ENCODE measurements at regions not wholly inside any gene's neighbourhood (a gene's known extent, or its start where the extent isn't known, plus 50 kb on each side); places are given as distances from the start of the nearest gene placed in this dataset.
"Not testable (repeated sequence)": the region's sequence is repeated elsewhere in the genome, so short reads cannot be mapped to it uniquely, and the experiment has no call there.

DNA sequence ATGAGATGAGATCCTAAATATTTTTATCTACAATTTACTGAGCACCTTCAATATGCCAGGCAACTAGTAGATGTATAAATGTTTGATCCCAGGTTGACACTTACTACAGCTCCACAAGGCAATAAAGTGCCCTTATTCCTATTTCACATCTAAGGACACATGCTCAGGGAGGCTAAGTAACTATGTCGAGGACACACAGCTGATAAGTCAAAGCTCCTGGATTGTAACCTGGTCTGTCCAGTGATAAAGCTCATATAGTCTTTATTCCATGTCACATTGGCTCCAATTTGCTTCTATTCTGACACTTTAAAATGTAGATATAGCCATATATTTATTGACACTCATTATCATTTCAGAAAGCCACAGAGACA, 93.8 kb upstream of the BMAL1 start:
- DNase-seq = no peak

DNA sequence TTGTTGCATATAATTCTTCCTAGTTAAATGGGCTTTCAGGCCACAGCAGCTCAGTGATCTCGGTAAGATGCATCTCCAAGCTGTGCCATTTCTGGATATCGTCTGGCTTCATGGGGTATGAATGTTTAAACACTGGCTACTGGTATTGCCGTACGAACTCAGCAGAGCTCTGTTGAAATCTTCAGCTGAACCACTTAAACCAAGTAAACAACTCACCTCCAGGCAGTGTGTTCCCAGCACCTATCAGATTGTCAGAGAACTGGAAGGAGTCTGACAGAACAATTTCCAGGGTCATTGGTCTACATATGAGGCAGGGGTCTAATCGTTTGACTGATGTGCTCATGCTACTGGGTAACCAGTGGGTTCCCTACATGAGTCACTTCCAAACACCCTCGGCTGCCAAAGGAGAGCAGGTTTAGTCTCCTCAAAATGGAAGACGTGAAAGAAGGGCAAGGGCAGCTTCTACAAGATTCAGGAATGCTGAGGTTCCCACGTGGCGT, 93.2 kb upstream of the BMAL1 start:
- no peak for DNase-seq

DNA sequence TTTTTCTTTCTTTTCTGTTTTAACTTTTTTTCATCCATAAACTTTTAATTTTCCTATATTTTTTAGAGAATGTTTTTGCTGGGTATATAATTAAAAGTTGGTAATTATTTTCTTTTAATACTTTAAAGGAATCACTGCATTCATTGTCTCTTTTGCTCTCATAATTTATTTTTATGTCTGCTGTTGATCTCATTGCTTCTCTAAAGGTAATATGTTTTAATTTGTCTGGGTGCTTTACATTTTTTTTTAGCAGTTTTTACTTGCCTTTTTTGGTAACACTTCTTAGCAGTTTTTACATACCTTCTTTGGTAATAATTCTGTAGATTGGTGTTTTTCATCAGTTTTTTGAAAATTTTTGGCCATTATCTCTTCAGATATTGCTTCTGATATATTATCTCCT, 89.4 kb upstream of the BMAL1 start:
- no peak for DNase-seq

DNA sequence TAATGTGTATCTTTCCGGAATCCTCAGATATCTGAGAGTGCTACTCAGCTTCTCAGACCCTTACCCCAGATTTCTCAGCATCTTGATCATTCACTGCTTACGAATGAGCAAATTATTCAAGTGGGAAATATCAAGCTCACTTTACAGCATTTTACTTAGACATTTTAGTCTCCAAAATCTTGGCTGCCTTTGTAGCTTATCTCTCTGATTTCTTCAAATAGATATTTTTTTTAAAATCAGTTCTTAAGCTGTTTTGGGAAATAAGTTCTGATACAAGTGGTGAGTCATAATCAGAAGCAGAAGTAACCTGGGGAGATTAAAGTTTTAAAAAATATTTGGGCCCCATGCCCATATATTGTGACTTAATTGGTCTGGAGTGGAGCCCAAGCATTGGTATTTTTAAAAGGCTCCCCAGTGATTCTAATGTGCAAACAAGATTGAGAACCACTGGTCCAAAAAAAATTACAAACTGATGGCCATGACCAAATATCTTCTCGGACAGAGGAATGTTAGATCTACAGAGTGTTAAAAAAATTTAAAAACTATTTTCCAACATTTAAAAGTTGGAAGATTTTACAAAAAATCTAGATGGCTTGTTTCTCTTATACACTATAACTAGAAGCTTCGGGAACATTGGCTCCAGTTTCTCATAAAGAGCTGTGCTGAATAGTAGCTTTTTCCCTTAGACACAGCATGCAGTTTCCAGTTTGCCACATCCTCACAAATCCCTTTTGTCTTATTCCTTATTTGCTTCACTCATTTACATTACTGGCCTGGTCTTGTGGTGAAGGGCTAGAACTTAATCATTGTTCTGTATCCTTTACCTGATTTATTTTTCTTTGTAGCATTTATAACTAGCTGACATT, 87.8 kb upstream of the BMAL1 start:
- no peak for DNase-seq

DNA sequence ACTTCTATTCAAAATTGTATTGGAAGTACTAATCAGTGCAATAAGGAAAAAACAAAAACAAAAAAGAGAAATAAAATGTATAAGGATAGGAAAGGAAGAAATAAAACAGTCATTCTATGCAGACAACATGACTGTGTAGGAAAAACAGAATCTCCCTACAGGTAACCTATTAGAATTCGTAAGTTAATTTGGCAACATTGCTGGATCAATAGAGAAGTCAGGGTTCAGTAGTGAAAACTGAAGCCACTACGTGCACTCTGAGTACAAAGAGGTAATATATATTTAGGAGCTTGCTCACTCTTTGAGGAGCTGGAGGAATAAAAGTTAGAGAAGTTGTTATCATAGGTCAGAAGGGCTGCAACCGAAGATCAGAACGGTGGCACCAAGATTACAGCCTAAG, 84.0 kb upstream of the BMAL1 start:
- no peak for DNase-seq

DNA sequence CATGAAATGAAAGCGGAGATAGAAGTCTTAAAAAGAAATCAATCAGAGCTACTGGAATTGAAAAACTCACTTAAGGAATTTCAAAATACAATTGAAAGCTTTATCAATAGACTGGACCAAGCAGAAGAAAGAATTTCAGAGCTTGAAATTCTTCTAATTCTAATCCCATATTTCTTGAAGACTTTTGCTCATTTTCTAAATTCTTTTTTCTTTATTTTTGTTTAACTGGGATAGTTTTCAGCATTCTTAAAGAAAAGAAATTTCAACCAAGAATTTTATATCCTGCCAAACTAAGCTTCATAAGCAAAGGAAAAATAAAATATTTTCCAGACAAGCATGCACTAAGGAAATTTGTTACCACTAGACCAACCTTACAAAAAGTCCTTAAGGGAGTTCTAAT, 80.2 kb upstream of the BMAL1 start:
- DNase-seq = not testable (repeated sequence)

DNA sequence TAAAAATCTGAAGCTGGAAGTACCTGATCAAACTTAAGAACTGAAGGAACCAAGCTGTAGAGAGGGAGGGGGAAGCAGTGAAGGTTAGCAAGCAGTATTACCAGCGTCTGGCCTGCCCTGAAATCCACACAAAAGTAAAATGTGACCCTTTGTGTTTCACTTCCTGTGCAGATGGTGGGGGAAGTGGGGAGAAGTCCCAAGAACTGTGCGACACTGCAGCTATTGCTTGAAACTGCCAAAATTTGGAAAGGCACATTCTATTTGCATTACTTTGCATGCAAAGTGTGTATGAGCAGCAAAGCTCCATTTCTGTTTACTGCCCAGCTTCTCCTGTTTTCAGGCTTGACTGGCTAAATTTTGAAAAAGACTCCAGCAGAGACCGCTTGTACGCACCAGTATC, 72.1 kb upstream of the BMAL1 start:
- DNase-seq = peak; percentile 88

DNA sequence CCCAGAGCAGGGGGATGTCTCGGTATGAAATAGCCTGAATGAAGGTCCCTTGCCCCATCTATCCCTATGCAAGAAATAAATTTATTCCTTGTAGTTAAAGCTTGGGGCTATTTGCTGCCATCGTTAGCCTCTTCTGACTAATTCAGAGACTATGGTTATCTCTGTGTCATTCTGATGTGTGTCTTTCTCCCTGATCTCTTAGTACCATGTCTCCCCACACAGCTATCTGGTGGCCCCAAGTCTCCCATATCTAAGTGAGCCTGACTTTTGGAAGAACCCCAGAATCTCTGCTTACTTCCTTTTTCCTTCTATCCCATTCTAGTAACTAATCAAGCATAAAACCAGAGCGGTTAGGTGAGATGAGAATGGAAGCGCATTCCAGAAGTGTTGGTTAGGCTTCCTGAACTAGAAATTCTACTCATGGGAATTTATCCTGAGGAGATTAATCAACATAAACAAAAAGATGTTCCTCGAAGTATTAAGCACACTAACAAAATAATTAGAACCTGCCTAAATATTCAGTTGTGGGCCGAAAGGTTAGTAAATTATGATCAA, 71.4 kb upstream of the BMAL1 start:
- no peak for DNase-seq

DNA sequence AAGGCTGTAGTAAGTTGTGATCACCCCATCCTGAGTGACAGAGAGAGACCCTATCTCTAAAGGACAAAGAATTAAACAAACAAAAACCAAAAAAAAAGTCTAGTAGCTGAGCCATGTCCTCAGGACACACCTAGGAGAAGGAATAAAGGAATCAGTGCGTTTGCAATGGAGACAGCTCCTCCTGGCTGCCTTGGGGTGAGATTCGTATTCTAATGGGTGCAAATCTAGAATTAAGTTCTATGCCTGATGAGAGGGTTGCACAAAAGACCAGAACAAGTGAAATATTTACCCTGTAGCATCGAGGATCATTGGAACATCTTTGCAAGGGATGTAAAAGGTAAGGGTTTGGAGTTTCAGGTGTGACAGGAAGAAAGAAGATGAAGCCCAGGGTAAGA, 70.3 kb upstream of the BMAL1 start:
- no peak for DNase-seq

DNA sequence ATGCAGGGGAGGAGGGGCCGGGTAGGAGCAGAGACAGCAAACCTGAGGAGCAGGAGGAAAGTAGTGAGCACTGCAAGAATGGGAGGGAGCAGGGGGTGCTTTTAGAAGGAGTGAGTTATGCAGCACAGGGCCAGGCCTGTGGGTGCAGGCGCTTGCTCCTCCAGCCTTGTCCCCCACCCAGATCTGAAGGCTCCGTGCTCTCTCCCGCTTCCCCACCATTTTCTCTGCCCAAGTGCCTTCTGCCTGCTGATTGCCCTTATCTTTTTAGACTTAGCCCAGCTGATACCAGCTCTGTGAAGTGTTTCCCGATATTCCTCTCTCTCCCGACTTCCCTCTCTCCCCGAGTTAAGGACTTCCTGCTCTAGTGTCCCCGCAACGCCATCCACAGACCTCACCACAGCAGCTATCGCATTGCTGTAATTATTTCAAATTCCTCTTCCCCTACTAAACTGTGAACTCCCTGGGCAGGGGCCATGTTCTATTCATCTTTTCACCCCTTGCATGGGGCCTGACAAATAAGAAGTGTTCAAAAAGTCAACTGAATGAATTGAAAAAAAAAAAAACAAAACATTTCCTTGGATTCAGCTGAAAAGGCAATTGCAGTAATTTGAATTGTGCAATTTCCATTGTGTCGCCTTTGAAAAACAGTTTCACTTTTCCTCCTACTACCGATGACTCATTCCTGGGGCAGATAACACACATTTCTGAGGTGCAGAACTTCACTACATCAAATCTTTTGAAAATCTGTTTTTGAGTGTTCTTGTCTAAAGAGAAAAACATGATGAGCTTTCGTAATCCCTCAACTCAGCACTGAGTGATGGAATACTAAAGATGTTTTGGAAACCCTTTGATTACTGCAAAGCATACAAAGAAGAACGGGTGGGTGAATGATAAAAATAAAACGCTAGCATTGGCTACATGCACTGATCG, 69.7 kb upstream of the BMAL1 start:
- DNase-seq = peak; percentile 86

DNA sequence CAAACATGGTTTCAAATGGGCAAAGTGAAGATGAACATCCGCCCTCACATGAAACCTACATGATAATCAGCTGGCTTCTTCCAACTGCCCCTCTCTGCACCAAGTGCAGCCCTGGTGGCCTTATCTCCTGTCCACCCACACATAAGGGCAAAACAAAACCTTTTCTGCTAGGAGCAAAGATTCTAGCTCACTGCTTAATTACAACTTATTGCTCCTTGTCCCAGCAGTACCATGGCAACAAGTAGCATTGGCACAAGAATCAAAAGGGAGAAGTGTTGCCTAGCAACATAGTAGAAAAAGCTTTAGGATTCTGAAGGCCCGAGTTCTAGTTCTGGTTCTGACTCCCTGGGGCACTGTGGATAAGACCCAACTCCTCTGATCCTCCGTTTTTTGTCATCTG, 68.7 kb upstream of the BMAL1 start:
- DNase-seq = no peak

DNA sequence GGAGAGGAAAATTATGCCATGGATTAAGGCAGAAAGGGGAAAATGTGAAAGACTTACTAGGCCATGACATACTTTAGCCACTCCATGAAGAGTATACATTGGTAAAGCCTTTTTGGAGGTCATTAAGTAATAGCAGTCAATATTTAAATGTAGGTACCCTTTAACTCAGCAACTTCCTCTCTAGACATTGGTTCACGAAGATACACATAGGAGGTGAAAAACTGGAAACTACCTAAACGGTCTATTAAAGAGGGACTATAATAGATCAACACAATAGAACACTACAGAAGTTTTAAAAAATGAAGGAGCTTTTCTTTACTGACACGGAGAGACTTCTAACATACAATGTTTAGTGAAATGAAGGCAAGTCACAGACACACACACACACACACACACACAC, 68.2 kb upstream of the BMAL1 start:
- DNase-seq = no peak

DNA sequence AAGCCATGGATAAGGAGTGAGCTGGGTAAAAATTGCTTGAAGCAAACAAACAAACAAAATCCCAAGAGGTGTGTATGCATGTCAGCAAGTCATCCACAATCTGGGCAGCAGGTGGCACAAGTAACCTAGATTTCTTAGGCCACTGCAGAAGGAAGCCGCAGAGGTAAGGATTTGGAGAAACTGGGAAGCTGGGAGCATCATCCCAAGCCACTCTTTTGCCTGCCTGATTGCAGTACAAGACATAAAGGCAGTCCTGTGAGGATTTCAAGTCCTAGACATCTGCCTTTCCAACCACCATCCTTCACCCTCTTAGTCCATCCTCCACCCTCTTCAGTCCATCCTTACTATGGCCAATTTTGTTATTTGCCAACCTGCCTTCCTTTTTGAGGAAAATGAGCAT, 67.2 kb upstream of the BMAL1 start:
- DNase-seq = peak; percentile 20

DNA sequence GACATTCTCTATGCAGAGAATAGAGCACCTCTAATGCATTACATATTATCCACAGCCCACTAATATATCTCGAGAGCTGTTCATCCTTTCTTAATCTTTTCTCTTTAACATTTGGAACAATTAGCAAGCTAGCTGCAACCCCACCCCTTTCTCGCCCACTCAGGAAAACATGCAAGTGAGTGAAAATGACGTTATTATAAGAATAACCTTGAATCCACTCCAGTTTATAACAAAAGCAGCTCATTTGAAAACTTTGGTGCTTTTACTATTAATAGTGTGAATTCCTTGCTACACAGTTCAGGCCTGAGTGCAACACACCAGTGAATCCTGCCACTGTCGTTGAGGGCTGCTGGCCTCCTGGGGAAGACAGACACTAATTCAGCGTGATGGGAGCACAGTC, 63.3 kb upstream of the BMAL1 start:
- DNase-seq = no peak

DNA sequence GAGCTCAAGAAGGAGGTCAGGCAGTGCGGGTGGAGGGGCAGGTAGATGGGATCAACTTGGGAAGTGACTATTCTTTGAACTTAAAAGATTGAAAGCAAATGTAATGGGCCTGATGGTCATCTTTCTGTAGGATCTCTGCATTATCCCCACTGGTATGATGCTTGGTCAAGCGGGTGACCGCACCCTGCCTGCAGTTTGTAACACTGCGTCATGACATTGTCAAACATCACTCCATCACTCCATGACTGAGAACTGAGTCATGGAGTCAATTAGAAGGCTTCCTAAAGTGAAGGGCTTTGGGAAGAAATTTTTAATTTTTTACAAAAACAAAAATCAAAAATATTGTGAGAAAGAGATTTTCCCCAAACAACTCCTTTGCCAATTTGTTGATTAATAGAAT, 62.4 kb upstream of the BMAL1 start:
- DNase-seq = no peak

DNA sequence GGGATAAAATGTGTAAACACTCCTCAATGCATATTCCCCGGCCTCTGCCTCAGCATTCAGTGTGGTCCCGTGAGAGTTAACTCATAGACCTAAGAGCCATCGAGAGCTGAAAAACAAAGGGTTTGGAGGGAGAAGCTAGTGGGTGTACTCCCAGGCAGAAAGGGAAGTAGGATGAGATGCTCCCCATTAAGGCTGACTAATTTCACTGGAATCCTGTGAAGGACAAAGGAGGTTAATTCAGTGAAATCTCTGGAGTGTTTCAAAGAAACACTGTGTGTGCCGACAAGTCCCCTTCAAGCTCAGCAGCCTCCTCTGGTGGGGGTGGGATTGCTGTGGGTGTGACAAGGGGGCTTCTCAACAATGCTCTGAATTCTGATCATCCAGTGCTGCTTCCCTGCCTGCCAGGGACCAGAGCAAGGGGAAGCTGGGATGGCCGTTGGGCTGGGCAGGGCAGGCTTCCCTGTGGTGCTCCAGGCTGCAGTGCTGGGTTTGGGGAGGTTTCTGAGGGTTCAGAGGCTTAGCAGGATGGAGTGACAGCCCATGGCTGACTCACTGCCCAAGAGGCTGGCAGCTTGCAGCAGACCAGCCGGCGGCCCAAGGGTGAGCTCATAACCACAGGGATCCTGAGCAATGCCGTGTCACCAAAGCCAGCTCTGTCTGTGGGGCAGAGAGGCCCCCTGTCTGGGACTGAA, 61.4 kb upstream of the BMAL1 start:
- peak; percentile 92 for DNase-seq

DNA sequence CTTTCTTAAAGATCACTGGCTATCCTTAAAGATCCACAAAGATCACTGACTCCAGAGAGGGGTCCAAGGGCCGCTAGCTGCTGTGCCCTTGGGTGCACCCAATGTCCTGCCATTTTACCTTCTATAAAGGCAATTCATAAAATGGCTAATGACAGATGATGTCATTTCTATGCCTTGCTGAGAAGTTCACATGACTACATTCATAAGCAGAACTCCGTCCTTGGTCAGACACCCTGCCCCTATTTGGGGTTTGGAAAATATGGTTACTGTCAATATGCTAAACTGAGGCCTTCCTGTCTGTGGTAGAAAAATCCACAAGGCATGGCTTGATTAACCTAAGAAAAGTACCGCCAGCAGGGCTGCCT, 60.9 kb upstream of the BMAL1 start:
- DNase-seq = peak; percentile 75

DNA sequence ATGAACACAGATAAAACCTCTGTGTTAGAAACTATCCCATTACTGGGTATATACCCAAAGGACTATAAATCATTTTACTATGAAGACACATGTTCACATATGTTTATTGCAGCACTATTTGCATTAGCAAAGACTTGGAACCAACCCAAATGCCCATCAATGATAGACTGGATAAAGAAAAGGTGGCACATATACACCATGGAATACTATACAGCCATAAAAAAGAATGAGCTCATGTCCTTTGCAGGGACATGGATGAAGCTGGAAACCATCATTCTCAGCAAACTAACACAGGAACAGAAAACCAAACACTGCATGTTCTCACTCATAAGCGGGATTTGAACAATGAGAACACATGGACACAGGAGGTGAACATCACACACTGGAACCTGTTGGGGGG, 58.9 kb upstream of the BMAL1 start:
- not testable (repeated sequence) for DNase-seq

DNA sequence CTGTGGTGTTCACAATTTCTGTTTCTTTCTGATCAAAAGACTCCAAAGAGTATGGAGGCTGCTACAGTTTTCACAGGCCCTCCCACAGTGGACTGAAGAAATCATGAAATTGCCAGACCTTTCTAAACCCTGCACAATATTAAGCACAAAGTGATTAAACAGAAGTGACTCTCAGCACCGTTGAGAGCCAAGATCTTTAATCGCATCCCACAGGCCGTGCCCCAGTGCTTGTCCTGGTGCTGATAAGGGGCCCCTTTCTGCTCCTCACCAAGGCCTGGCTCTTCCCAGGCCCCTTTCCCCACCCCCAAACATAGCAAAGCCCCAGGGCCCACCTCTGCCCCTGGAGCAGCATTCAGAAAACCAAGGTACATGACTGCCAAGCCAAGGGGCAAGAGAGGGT, 57.4 kb upstream of the BMAL1 start:
- no peak for DNase-seq

DNA sequence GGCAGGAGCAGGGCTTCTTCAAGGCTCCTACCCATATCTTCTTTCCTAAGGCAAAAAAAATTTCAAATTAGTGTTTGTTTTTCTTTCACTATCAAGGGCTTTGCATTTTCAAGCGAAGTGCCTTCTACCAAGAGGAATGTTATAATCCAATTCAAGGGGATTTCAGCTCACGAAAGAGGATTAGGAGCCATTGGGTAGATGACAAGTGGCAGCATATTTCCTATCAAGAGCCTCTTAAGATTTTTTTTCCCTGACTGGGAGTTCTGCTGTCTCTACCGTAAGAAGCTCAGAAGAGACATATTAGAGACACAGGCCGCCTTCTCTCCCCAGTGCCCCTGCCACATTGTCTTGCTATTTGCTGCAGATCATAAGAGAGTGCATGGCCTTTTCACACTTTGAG, 55.9 kb upstream of the BMAL1 start:
- DNase-seq = no peak

DNA sequence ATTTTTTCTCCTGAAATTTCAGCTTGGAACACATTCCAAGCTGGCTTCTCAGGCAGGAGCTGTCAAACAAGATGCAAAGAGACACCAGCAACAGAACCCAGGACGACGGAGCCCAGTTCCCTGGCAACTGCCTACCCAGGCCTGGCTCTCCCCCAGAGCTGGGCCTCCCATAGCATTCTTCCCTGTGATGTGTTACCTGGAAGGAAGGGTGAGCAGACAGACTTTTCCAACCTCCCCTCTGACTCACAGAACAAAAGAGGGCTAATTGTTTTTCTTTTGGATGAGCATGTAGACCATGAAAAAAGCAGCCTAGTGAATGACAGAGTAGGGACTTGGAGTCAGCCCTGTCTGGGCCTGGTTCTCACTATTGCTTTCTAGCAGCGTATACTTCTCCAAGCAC, 55.3 kb upstream of the BMAL1 start:
- no peak for DNase-seq

DNA sequence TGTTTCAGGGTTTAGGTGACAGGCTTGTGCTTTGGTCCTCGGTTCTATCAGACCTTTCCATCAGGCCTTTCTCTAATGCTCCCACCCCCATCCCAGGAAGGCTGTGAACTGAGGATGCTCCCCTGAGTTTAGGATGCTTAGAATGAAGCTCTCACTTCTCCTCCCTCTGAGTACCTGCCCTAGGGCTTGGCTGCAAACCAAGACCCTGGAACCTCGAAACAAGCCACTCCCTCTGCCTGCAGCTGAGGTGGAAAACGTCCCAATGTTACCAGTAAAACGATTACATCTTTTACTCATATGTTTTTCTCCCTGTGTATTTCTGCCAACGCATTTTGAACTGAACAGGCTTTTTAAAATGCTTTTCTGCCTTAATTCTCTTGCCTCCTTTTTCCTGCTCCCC, 54.5 kb upstream of the BMAL1 start:
- DNase-seq = no peak

DNA sequence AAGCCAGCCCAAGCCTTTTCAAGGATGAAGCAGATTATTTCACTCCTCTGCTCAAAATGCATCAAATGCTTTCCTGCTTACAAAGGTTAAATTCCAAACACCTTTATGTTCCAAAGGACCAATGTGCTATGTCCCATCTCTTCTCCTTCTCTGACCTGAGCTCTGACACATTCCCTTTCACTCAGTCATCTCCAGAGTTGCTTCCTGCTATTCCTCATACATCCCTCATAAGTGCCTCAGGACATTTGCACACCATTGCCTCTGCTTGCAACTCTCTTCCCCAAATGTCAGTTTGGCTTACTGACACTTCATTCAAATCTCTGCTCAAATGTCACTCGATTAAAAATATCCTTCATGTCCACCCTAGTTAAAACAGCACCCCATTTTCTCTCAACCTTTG, 53.3 kb upstream of the BMAL1 start:
- no peak for DNase-seq
